Inferior parietal cortex (tissue), 1 donor: ENCODE measurements at regions not wholly inside any gene's neighbourhood (a gene's known extent, or its start where the extent isn't known, plus 50 kb on each side); places are given as distances from the start of the nearest gene placed in this dataset.

Experiments used
- DNase-seq: peaks from one replicate; pipeline ENCODE4 v3.0.0-alpha.2; 2016; ENCODE audit errors: extremely low spot score

DNA sequence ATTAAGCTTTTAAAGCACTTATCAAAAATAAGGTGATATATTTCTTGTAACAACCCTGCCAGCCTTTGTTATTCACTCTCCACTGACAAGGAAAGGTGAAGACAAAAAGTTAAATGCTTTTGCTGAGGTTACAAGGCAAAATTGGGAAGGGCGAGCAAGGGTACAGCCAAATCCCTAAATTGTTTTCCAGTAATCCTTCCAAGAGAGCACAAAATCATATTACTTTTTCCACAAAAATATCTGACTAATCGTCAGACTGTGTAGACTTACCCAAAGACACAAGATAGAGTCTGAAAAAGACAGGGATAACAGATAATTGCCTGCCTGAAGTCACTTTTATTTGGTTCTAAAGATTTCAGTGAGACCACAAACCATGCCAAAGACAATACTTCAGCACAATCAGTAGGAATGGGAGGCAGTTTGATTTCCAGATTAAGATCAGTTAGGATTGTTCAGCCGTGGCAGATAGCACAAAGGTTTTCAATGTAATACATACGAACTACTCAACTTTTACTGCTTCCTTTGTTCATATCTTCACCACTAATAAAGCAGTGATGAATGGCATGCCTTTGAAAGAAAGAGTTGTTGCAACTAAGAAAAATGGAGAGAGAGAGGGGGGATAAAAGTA lies 383.8 kb upstream of the TUSC1 start:
- DNase-seq = no peak

- DNase-seq = no peak
These were observed 380.1 kb upstream of the TUSC1 start for GRCh38 chr9:26058111-26058895.

- peak; percentile 23 for DNase-seq
These were observed 378.8 kb upstream of the TUSC1 start for GRCh38 chr9:26057050-26057449.

DNA sequence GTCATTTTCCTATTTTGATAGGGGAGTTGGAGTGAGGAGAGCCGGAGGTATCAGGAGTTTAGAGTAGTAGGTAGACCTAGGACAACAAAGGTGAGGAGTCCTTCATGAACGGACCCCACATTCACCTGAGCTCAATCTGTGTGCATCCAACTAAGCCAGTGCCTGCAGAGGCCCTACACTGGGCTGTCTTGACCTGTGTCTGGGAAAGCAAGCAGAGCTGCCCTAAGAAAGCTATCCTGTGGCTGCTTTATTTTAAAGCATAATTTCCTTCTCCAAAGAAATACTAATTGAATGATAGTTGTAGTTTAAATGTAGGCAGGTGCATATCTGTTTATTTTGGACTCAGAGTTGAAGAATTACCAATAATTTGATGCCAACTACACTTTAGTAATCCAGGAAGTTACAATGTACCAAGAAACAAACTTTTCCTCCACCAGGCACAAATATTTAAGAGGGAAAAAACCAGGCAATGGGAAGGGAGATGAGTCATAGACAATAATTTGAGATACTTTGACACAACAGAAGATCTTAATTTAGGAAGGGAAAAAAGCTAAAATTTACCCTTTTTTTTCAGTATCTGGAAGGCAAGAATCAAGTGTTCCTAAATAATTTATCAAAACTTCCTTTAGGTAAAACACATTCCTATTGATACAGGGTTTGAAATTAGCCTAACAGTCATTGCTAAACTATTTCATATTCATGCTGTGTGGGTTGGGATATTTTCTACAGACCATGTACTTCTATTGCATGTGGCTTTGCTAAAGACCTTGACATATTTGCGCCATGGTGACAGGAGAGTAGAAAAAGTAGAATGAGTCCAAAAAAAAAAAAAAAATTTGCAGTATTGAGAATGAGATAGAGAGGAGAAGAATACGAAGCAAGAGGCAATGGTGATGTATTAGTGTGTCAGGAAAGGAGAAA lies 376.6 kb upstream of the TUSC1 start:
- no peak for DNase-seq

GRCh38 chr9:26053954-26054353 lies 375.7 kb upstream of the TUSC1 start:
- DNase-seq = no peak

DNA sequence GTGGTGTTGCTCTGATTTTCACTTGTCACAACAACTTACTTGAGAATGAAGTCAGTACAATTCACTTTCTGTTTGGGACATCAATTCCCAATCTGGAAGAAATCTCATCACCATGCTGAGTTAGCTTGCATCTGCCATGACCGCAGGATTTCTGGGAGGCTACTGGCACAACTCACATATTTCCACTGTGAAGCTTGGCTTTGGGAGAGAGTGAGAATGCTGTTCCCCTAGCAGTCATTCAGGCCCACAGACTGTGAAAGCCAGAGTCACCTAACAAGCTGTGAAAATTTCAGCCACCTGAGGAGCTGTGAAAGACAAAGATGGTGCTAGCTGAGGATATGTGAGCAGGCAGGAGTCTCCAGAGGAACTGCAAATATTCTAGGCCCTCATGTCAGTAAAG lies 365.2 kb upstream of the TUSC1 start:
- no peak for DNase-seq

DNA sequence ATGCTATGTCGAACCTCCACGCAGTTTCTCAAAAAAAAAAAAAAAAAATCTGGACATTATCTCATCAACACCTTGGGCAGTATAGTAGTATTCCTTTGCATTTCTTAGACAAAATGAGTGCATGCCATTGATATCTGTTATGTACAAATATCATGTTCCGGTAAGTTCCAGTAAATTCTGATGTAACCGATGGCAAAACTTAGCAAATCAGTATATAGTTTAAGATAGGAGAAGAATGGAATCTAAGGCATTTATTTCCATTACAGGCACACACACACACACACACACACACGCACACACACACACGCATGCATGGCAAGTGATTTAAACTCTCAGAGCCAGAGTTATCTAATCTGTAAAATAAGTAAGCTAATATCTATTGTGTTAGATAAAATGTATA lies 356.5 kb upstream of the TUSC1 start:
- no peak for DNase-seq

GRCh38 chr9:26033336-26033735 lies 355.1 kb upstream of the TUSC1 start:
- no peak for DNase-seq

DNA sequence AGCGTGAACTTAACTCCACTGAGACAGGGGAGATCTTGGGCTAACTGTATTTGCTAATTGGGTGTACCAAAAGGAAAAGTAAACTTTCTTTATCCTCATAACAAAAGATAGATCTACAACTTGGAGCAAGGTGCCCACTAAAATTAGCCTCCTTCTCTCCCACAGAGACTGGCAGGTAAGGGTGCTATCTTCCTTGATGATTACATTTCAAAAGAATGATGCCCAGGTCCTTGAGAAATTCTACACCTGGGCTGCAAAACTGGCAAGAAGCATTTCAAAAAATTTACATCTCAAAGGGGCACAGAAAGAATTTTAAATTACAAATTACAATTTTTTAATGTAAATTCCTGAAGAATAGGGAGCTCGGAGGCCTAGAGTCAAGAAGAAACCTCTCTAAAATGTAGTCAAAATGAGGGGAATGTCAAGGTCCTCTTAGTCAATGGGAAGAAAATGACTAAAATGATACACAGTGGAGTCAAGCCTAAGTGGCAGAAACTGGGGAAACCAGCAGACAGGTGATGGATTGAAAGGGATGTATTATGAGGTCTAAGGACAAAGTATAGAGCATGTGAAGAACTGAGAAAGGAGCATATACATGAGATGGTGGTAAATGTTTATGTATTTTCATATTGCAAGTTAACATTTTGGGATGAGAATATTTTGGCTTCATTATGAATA lies 348.3 kb upstream of the TUSC1 start:
- DNase-seq = no peak

- DNase-seq = no peak
These were observed 335.0 kb upstream of the TUSC1 start for GRCh38 chr9:26013199-26013598.

GRCh38 chr9:26012797-26013196 lies 334.6 kb upstream of the TUSC1 start:
- no peak for DNase-seq

DNA sequence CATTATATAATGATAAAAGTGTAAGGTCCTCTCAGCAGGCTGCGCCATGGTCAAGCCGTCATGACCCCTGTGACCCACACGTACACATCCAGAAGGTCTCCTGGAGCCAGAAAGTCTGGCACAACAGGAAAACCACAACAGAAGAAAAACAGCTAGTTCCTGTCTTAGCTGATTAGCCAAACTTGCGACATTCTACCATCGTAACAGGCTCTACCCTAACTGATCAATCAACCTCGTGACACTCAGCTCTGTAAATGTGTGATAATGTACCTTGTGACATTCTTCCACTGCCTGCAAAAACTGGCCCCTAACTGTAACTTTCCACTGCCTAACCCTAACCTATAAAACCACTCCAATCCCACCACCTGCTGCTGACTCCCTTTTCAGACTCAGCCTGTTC lies 316.4 kb upstream of the TUSC1 start:
- DNase-seq = no peak

- DNase-seq = no peak
These were observed 312.1 kb upstream of the TUSC1 start for GRCh38 chr9:25990376-25990775.

DNA sequence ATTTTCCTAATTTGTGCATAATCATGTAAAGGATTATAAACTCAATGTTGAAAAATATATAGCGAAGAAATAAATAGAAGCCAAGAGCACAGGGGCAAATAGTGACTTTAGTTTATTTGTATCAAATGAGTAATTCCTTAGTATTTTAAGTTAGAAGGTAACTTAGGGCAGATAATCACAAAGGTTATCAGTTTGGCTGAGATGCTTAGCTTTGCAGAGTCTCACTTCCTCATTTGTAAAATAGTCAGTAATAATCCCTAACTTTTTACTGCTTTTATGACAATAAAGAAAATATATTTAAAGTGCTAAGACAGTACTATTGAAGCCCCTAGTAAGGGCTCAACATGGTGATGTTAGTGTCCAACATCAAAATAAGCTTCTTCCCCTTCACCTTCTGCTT lies 297.4 kb upstream of the TUSC1 start:
- no peak for DNase-seq

DNA sequence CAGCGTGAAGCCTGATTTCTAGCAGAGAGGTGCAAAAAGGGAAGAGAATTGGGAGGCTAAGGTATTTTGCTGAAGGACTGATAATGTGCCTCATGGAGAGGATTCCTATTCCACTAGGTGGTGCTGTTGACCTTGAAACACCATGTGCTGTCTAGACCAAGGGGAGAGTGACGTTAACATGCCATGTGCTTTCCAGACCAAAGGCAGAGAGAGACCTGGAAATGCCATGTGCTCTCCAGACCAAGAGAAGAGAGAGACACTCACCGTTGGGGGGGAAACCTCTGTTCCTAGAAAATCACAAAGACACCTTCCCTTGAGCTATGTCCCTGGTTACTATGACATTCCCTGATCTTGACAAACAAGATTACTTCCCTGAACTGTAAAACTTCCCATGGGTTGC lies 286.0 kb upstream of the TUSC1 start:
- DNase-seq = peak; percentile 42

GRCh38 chr9:25960178-25960577 lies 281.9 kb upstream of the TUSC1 start:
- no peak for DNase-seq

DNA sequence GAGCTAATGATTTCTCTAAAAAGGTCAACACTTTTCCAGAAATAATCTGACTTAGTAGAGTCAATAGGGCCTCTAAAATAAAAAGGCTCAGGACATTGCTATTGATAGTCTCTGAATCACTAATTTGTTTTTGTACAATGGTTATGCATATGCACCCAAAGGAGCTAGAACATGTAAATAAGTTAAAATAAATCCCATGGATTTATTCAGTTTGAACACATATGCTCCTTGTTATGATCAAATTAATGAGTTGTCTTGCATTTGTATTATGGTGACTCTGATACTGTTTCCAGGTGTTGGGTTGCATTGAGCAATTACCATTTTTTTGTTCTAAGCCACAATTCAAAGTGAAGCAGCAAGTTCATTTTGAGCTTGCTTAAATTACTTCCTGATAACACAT lies 276.0 kb upstream of the TUSC1 start:
- DNase-seq = no peak

GRCh38 chr9:25948182-25948581 lies 269.9 kb upstream of the TUSC1 start:
- DNase-seq = no peak

DNA sequence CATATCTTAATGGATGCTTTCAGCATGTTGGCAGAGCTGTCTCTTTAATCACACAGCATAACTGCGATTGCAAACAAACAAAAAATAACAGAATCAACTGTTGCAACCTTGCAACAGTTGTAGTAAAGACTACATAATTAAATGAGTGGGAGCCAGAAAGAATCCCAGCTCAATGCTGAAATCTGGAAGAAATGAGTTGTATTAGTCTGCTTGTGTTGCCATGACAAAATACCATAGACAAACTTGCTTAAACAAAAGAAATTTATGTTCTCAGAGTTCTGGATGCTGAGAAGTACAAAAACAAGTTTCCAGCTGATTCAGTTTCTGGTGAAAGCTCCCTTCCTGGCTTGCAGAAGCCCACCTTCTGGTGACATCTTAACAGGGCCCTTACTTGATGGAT lies 260.9 kb upstream of the TUSC1 start:
- DNase-seq = no peak

DNA sequence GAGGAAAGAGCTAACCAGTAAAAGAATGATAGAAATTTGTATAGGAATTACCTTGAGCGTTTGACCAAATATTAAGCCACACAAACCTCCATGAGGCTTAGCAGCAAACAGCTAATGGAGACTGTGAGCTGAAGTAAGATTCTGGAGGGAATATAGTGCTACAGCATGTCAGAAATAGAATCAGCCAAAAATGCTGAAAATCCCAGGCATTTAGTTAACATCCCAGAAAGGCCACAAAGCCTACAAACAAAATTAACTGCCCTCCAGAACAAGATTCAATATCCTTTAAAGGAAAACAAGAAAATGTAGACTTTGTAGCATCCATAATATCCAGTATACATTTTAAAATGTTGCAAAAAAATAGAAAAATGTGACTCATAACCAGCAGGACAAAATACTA lies 257.8 kb upstream of the TUSC1 start:
- no peak for DNase-seq

- DNase-seq = no peak
These were observed 256.9 kb upstream of the TUSC1 start for GRCh38 chr9:25935188-25935587.

GRCh38 chr9:25918761-25919160 lies 240.5 kb upstream of the TUSC1 start:
- no peak for DNase-seq
